GM12873 (cell line): ENCODE measurements at regions not wholly inside any gene's neighbourhood (a gene's known extent, or its start where the extent isn't known, plus 50 kb on each side); places are given as distances from the start of the nearest gene placed in this dataset.

Experiments used
- TF ChIP-seq, protein P1 (sequence below): IDR thresholded peaks from 2 replicates; pipeline ENCODE4 v1.5.1; 2012; ENCODE audit warnings: low read depth, mild to moderate bottlenecking, moderate library complexity, low read length, control low read depth; ENCODE audit not compliant: insufficient read depth; ENCODE audit errors: missing control alignments

DNA sequence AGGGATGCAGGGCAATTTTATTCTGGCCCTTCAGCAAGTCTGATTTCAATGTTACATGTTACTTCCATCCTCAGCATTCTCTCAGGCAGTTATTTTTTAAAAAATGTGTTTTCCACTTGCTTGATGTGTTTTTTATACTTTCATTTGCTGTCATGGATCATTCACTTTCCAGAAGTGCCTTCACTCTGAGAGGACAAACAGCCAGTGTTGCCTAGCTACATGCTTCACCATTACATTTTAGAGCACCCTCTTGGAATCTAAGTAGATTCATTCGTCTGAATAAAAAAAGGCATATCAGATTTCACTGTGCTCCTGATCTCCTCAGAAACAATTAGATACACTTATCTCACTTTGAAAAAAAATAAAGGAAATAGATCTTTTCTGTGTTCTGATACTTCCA lies 93.6 kb upstream of the POU1F1 start:
- TF ChIP-seq, protein P1, sequence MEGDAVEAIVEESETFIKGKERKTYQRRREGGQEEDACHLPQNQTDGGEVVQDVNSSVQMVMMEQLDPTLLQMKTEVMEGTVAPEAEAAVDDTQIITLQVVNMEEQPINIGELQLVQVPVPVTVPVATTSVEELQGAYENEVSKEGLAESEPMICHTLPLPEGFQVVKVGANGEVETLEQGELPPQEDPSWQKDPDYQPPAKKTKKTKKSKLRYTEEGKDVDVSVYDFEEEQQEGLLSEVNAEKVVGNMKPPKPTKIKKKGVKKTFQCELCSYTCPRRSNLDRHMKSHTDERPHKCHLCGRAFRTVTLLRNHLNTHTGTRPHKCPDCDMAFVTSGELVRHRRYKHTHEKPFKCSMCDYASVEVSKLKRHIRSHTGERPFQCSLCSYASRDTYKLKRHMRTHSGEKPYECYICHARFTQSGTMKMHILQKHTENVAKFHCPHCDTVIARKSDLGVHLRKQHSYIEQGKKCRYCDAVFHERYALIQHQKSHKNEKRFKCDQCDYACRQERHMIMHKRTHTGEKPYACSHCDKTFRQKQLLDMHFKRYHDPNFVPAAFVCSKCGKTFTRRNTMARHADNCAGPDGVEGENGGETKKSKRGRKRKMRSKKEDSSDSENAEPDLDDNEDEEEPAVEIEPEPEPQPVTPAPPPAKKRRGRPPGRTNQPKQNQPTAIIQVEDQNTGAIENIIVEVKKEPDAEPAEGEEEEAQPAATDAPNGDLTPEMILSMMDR = no peak

- TF ChIP-seq, protein P1 = no peak
These were observed 91.4 kb upstream of the POU1F1 start for GRCh38 chr3:87367736-87368135.

DNA sequence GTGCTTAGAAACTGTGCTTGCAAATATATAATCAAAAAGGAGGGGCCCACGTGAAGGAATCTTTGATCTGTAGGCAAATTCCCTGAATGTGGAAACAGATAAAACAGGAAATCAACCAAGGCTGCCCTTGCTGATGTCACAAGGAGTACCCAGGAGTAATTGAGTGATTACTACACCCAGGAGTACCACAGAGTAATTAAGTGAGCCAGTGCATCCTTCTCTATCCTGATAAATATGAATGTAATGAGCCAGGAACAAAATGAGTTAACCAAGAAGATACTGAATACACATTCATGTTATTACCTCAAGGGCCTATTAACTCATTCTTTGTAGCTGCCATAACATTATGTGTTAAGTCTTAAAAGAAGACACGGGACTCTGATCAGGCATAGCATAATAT lies 87.3 kb upstream of the POU1F1 start:
- TF ChIP-seq, protein P1 = no peak

DNA sequence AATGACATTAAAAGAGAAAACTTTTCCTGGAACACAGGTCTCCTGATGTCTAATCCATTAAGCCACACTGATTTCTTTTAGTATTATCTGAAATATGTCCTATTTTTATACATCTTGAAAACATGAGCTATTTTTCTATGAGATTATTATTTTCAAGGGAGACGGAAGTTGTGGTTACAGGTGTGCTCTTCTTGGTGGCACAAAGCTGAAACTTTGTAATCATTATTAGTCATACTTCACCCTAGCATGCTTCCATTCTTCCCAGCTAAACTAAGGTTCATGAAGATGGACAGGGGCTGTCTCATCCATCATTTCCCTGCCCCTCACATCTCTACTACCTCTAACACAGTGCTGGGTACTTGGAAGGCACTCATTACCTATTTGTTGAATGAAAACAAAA lies 85.6 kb upstream of the POU1F1 start:
- TF ChIP-seq, protein P1 = no peak

DNA sequence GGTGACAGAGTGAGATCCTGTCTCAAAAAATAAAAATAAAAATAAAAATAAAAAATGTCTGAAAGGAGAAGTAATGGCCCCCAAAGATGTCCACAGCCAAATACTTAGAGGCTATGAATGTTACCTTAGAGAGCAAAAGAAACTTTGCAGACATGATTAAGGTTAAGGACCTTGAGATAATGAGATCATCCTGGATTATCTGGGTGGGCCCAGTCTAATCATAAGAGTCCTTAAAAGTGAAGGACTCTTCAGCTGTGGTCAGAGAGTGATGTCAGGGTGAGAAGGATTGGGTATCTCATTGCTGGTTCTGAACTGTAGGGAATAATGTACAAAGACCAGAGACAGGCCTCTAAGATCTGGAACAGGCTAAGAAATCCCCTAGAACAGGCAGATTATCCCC lies 84.9 kb upstream of the POU1F1 start:
- TF ChIP-seq, protein P1 = no peak

GRCh38 chr3:87359826-87360225 lies 83.4 kb upstream of the POU1F1 start:
- TF ChIP-seq, protein P1 = no peak

DNA sequence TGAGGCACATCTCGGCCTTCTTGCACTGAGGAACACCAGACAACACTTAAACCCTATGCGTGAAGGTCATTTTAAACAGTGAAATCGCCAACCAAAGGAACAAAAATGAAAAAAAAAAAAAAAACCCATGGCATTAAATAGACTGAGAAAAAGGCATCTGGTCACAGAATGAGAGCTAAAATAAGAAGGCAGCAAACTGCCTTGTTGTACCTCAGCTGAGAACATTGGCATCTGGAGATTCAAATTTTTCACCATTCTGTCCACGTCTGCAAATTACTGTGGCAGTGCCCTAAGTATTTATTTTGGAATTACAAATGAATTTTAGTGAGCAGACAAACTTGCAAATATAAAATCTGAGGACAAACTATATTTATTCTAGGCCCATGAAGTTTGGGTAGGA lies 82.6 kb upstream of the POU1F1 start:
- TF ChIP-seq, protein P1 = no peak

DNA sequence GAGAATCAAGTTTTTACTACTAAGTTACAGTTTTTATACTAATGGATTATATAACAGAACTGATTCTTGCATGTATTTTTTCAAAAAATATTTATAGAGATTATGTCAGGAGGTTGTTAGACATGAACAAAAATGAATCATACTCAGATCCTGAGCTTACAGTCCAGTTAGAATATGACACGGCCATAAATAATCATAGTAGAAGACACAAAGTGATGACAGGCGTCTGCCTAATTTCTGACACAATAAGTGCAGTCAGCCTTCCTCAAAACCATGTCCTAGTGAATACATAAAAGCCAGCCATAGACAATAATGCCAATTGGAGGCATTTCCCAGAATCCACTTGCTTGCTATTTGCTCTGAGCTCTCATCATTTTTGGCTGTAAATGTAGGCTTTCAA lies 81.7 kb upstream of the POU1F1 start:
- TF ChIP-seq, protein P1 = no peak
